ENCODE measurements at regions not wholly inside any gene's neighbourhood (a gene's known extent, or its start where the extent isn't known, plus 50 kb on each side); places are given as distances from the start of the nearest gene placed in this dataset.

DNA sequence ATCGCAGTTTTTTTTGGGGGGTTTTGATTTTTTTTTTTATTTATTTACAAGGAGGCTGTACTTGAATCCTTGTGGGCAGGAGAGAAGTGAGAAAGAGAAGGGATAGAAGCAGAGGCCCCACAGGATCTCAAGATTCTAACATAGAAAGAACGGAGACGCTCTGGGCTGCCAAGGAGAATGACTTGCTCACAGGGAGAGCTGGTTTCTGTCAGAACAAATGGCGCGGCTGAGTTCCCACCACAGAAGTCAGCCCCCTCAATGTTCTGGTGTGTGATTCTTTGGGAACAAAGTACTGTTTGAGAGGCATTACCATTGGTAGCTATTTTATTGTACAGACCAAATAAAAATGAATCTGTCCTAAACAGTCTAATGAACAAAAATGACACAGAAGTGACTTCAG, 80.6 kb downstream of the ATXN3L start:
- TF ChIP-seq, protein P1, sequence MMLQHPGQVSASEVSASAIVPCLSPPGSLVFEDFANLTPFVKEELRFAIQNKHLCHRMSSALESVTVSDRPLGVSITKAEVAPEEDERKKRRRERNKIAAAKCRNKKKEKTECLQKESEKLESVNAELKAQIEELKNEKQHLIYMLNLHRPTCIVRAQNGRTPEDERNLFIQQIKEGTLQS (IDR thresholded peaks at IDR 0.05): no peak
- TF ChIP-seq TAF1 (conservative IDR thresholded peaks at IDR 0.05) (no peak), FOXA1 (IDR thresholded peaks at IDR 0.05) (no peak), ZBTB33 (IDR thresholded peaks at IDR 0.05) (no peak), EGR1 (IDR thresholded peaks at IDR 0.05; ENCODE audit: low read depth in 2 of 2) (no peak), RAD21 (IDR thresholded peaks at IDR 0.05) (no peak), JUND (IDR thresholded peaks at IDR 0.05) (no peak), YY1 (IDR thresholded peaks at IDR 0.05) (no peak), NR2F2 (IDR thresholded peaks at IDR 0.05) (no peak), GABPA (IDR thresholded peaks at IDR 0.05 in 1 of 2, conservative IDR thresholded peaks at IDR 0.05 in 1 of 2) (no peak), SP1 (IDR thresholded peaks at IDR 0.05) (no peak), HNF4G (IDR thresholded peaks at IDR 0.05) (no peak), RXRA (IDR thresholded peaks at IDR 0.05) (no peak), HNF4A (conservative IDR thresholded peaks at IDR 0.05) (no peak)
- TF ChIP-seq, protein P2, sequence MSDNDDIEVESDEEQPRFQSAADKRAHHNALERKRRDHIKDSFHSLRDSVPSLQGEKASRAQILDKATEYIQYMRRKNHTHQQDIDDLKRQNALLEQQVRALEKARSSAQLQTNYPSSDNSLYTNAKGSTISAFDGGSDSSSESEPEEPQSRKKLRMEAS (IDR thresholded peaks at IDR 0.05): no peak
- TF ChIP-seq, protein P3, sequence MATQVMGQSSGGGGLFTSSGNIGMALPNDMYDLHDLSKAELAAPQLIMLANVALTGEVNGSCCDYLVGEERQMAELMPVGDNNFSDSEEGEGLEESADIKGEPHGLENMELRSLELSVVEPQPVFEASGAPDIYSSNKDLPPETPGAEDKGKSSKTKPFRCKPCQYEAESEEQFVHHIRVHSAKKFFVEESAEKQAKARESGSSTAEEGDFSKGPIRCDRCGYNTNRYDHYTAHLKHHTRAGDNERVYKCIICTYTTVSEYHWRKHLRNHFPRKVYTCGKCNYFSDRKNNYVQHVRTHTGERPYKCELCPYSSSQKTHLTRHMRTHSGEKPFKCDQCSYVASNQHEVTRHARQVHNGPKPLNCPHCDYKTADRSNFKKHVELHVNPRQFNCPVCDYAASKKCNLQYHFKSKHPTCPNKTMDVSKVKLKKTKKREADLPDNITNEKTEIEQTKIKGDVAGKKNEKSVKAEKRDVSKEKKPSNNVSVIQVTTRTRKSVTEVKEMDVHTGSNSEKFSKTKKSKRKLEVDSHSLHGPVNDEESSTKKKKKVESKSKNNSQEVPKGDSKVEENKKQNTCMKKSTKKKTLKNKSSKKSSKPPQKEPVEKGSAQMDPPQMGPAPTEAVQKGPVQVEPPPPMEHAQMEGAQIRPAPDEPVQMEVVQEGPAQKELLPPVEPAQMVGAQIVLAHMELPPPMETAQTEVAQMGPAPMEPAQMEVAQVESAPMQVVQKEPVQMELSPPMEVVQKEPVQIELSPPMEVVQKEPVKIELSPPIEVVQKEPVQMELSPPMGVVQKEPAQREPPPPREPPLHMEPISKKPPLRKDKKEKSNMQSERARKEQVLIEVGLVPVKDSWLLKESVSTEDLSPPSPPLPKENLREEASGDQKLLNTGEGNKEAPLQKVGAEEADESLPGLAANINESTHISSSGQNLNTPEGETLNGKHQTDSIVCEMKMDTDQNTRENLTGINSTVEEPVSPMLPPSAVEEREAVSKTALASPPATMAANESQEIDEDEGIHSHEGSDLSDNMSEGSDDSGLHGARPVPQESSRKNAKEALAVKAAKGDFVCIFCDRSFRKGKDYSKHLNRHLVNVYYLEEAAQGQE (IDR thresholded peaks at IDR 0.05): no peak
- Histone ChIP-seq H3K4me1 (ENCODE audit: control insufficient read depth in 4 of 4, insufficient read depth in 4 of 4, low read length in 3 of 4) (no peaks in the 10 kb centered on the region), H3K9me3 (ENCODE audit: control insufficient read depth in 4 of 4, low read length in 3 of 4) (no peaks in the 10 kb centered on the region), H3K36me3 (ENCODE audit: control insufficient read depth in 4 of 4, insufficient read depth in 3 of 4, low read depth in 1 of 4, low read length in 3 of 4) (no peaks in the 10 kb centered on the region), H3K27ac (ENCODE audit: low read depth in 1 of 2, low read length in 2 of 2) (no peak overlapping the region), H3K4me3 (ENCODE audit: low read depth in 1 of 3, low read length in 3 of 3) (no peak overlapping the region), H3K9ac (ENCODE audit: low read depth in 1 of 2, low read length in 2 of 2) (no peak overlapping the region), H3K27me3 (ENCODE audit: control insufficient read depth in 4 of 4, insufficient read depth in 4 of 4, low read length in 3 of 4) (peaks cover 0 to 2% (median 0%) of the 10 kb centered on the region in 4 donors)
- 85% methylated on average over 5 of the region's 5 CpGs for WGBS
- DNase-seq (ENCODE audit: low spot score): no peak

GRCh38 chrX:13235930-13236329, 83.9 kb downstream of the ATXN3L start:
- H3K4me1 ChIP-seq (ENCODE audit: control insufficient read depth in 4 of 4, insufficient read depth in 4 of 4, low read length in 3 of 4): no peaks in the 10 kb centered on the region
- H3K9me3 ChIP-seq (ENCODE audit: control insufficient read depth in 4 of 4, low read length in 3 of 4): no peaks in the 10 kb centered on the region
- H3K4me3 ChIP-seq (ENCODE audit: low read depth in 1 of 3, low read length in 3 of 3): no peak overlapping the region
- no peak overlapping the region for H3K27ac ChIP-seq (ENCODE audit: low read depth in 1 of 2, low read length in 2 of 2)
- no peaks in the 10 kb centered on the region for H3K36me3 ChIP-seq (ENCODE audit: control insufficient read depth in 4 of 4, insufficient read depth in 3 of 4, low read depth in 1 of 4, low read length in 3 of 4)
- 86% methylated on average over 1 of the region's 1 CpG for WGBS
- no peak overlapping the region for H3K9ac ChIP-seq (ENCODE audit: low read depth in 1 of 2, low read length in 2 of 2)
- no peak for DNase-seq (ENCODE audit: low spot score)
- H3K27me3 ChIP-seq (ENCODE audit: control insufficient read depth in 4 of 4, insufficient read depth in 4 of 4, low read length in 3 of 4): peaks cover 0 to 2% (median 0%) of the 10 kb centered on the region in 4 donors
- TF ChIP-seq, protein P1 (IDR thresholded peaks at IDR 0.05): no peak
- TF ChIP-seq RAD21 (IDR thresholded peaks at IDR 0.05) (no peak), FOXA2 (IDR thresholded peaks at IDR 0.05) (no peak), YY1 (IDR thresholded peaks at IDR 0.05) (no peak), SP1 (IDR thresholded peaks at IDR 0.05) (no peak), GABPA (IDR thresholded peaks at IDR 0.05 in 1 of 2, conservative IDR thresholded peaks at IDR 0.05 in 1 of 2) (no peak), EGR1 (IDR thresholded peaks at IDR 0.05; ENCODE audit: low read depth in 2 of 2) (no peak), RXRA (IDR thresholded peaks at IDR 0.05) (no peak), HNF4A (conservative IDR thresholded peaks at IDR 0.05) (no peak), ZBTB33 (IDR thresholded peaks at IDR 0.05) (no peak), NR2F2 (IDR thresholded peaks at IDR 0.05) (no peak), FOXA1 (IDR thresholded peaks at IDR 0.05) (no peak)
- TF ChIP-seq, protein P3 (IDR thresholded peaks at IDR 0.05): no peak
- TF ChIP-seq, protein P2 (IDR thresholded peaks at IDR 0.05): no peak

All from liver (tissue), 7 donors.